ENCODE measurements at regions not wholly inside any gene's neighbourhood (a gene's known extent, or its start where the extent isn't known, plus 50 kb on each side); places are given as distances from the start of the nearest gene placed in this dataset.

DNA sequence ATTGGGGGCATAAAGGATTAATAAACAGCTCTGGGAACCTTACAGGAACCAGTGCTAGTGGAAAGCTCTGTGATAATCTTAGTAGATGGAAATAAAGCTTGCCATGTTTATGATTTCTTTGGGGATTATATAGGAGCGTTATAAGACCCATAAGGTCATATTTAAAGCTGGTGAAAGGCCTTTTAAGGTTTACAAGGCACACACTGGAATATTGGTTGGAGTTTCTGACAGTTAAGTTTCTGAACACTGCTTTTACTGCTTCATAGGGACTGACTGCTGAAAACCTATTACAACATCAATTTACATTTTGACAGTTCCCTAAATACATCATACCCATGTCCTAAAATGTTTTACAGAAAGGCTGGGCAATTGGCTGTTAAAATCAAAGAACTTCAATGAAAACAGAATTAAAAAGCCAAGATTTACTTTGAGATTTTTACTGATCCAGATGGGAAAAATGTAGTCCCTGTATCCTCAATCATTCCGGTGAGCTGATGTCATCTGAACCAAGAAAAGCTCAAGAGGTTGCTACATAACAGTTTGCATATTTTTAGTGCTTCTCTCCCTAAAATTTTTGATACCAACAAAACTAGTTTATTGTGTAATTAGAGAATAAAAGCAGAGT, 153.7 kb upstream of the IGF1 start:
- TF ChIP-seq CTBP1 (IDR thresholded peaks at IDR 0.05; ENCODE audit: borderline replicate concordance) (no peak), ARNT (IDR thresholded peaks at IDR 0.05) (no peak), NFRKB (IDR thresholded peaks at IDR 0.05) (no peak)
- no peak for DNase-seq (ENCODE audit: extremely low spot score)
- ChIA-PET CTCF (no interaction called here), POLR2A (no interaction called here)

DNA sequence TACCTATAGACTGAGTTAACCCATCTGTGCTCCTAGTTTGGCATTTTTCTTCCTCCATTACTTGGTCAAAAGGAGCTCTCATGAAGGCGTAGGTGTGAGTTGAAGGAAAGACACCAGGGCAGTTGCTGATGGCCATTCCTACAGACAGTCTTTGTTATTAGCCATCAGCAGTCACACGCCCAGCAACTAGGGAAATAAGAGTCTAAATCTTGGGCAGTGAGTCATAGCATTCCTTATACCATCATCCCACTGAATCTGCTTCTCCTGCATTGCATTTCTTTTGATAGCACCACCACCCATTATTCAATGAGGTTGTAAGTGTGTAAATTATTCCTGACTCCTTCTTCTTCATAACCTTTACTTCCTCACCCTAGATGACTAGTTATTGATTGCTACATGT, 150.9 kb upstream of the IGF1 start:
- TF ChIP-seq SUZ12 (IDR thresholded peaks at IDR 0.05), result no peak
- no peak for TF ChIP-seq FOXA1 (IDR thresholded peaks at IDR 0.05)
- no peak for TF ChIP-seq L3MBTL2 (conservative IDR thresholded peaks at IDR 0.05)
- no peak for TF ChIP-seq FOXM1 (IDR thresholded peaks at IDR 0.05; ENCODE audit: borderline replicate concordance)
- no peak for TF ChIP-seq ELF4 (IDR thresholded peaks at IDR 0.05)
- TF ChIP-seq FOXK2 (IDR thresholded peaks at IDR 0.05), result no peak
- no peak for TF ChIP-seq NFRKB (IDR thresholded peaks at IDR 0.05)
- no peak for TF ChIP-seq CTBP1 (IDR thresholded peaks at IDR 0.05; ENCODE audit: borderline replicate concordance)
- TF ChIP-seq SP1 (IDR thresholded peaks at IDR 0.05), result no peak
- TF ChIP-seq ARNT (IDR thresholded peaks at IDR 0.05), result no peak
- no peak for TF ChIP-seq TARDBP (IDR thresholded peaks at IDR 0.05)
- ChIA-PET CTCF (no interaction called here), POLR2A (no interaction called here)
- DNase-seq (ENCODE audit: extremely low spot score), result no peak

DNA sequence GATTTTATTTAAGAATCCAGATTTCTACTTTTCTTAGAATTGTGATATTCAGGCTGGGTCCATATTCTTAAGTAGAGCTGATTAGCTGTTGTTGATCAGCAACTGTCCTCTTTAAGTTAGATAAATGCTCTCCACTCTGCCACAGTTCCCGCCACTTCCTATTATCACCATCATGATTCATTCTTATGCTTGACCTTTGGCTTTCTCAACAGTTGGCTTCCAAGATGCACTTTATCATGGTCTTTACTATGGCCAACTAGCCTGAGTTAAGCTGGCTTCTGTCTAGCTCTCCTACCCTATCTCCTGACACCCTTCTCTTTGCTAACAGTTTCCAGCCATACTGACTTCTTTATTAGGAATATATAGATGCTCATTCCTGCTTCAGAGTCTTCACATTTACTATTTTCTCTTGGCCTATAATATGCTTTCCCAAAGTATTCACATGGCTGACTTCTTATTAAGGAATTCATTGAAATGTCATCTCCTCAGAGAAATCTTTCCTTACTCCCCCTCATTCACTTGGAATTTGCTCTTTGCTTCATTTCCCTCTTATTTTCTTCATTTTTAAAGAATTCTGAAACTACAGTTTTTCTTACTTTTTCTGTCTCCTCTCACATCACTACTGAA, 149.0 kb upstream of the IGF1 start:
- DNase-seq (ENCODE audit: extremely low spot score), result no peak
- ChIA-PET CTCF (no interaction called here), POLR2A (no interaction called here)
- TF ChIP-seq SP1 (IDR thresholded peaks at IDR 0.05) (no peak), FOXM1 (IDR thresholded peaks at IDR 0.05; ENCODE audit: borderline replicate concordance) (no peak)

DNA sequence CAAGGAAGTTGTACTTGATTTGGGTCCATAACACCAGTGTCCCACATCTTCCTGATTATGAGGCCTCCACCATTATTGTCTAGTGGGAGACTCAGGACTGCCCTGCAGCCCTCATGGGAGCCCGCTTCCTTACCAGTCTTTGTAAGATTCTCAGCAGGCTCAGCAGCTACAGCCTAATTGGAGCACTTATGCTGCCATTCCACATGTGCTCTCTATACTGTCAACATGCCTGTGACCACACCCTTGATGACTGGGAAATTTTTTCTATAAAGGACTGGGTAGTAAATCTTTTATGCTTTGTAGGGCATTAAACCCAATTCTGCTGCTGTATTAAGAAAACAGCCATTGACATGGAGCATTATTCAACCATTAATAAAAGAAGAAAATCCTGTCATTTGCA, 145.5 kb upstream of the IGF1 start:
- no peak for TF ChIP-seq BHLHE40 (IDR thresholded peaks at IDR 0.05; ENCODE audit: borderline replicate concordance)
- POLR2A ChIA-PET, result no interaction called here

DNA sequence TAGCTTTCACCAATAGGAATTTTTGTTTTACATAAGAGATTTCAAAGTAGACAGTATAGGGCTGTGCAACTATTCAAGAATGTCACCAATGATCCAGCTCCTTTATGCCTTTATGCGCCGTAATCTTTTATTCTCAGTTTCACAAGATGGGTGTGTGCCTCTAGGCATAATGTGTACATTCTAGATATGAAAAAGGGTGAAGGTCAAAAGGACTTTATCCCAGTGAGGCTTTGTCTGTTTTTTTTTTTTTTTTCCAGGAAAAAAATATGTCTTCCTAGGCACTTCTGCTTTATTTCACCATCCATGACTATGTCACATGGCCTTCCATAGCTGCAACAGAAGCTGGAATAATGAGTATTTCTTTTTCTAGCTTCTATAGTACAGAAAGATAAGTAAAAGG, 142.3 kb upstream of the IGF1 start:
- no peak for TF ChIP-seq BHLHE40 (IDR thresholded peaks at IDR 0.05; ENCODE audit: borderline replicate concordance)
- no peak for TF ChIP-seq FOXM1 (IDR thresholded peaks at IDR 0.05; ENCODE audit: borderline replicate concordance)
- TF ChIP-seq, protein P1, sequence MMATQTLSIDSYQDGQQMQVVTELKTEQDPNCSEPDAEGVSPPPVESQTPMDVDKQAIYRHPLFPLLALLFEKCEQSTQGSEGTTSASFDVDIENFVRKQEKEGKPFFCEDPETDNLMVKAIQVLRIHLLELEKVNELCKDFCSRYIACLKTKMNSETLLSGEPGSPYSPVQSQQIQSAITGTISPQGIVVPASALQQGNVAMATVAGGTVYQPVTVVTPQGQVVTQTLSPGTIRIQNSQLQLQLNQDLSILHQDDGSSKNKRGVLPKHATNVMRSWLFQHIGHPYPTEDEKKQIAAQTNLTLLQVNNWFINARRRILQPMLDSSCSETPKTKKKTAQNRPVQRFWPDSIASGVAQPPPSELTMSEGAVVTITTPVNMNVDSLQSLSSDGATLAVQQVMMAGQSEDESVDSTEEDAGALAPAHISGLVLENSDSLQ (IDR thresholded peaks at IDR 0.05), result no peak
- TF ChIP-seq HDGF (IDR thresholded peaks at IDR 0.05; ENCODE audit: borderline replicate concordance), result no peak
- TF ChIP-seq CTBP1 (IDR thresholded peaks at IDR 0.05; ENCODE audit: borderline replicate concordance), result no peak
- TF ChIP-seq FOXA1 (IDR thresholded peaks at IDR 0.05), result no peak
- TF ChIP-seq FOXK2 (IDR thresholded peaks at IDR 0.05), result no peak
- no peak for TF ChIP-seq SP1 (IDR thresholded peaks at IDR 0.05)
- no peak for TF ChIP-seq ELF4 (IDR thresholded peaks at IDR 0.05)
- TF ChIP-seq L3MBTL2 (conservative IDR thresholded peaks at IDR 0.05), result no peak
- TF ChIP-seq LEF1 (IDR thresholded peaks at IDR 0.05; ENCODE audit: borderline replicate concordance), result no peak
- no peak for TF ChIP-seq TARDBP (IDR thresholded peaks at IDR 0.05)
- TF ChIP-seq SUZ12 (IDR thresholded peaks at IDR 0.05), result no peak
- no peak for TF ChIP-seq ZNF384 (IDR thresholded peaks at IDR 0.05)
- ChIA-PET POLR2A (no interaction called here), CTCF (interaction anchor here (0.6 kb wide), 1 partner anchor 363 kb away, joined by 3 read pairs; no protein-coding TSS in a partner anchor)
- DNase-seq (ENCODE audit: extremely low spot score), result no peak

More for the DNA sequence above, 145.5 kb upstream of the IGF1 start:
- no peak for DNase-seq (ENCODE audit: extremely low spot score)
- CTCF ChIA-PET, result no interaction called here

DNA sequence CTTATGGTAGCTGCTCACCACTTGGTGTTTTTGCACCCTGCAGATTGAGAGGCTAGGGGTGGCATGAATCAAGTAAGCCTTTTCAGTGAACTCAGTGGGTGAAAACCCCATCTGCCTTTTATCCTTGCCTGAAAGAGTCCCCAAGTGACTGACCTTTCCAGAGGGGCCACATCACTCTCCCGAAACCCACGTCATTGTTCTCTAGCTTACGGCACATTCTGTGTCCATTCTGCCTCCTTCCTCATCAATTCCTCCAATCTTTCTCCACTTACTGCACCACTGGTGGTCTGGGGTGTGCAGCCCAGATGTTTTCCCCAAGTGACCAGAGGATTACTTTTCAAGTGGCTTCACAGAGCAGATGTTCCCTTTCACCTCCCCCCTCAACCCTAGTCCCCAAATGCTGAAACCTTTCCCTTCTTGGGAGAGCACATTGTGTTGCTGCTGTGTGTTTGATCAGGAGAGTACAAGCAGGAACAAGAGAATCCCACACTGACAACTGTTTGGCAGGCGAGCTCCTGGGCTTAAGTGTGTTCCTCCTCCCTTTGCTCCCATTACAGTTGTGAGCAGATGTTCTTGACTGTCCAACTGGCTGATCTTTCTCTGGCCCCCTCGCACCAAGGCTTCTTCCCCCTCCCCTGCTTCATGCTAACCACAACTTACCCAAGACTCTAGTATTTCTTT, 138.0 kb upstream of the IGF1 start:
- TF ChIP-seq NFRKB (IDR thresholded peaks at IDR 0.05) (no peak), FOXA1 (IDR thresholded peaks at IDR 0.05) (no peak), ELF4 (IDR thresholded peaks at IDR 0.05) (no peak), FOXM1 (IDR thresholded peaks at IDR 0.05; ENCODE audit: borderline replicate concordance) (no peak), L3MBTL2 (conservative IDR thresholded peaks at IDR 0.05) (no peak), CTBP1 (IDR thresholded peaks at IDR 0.05; ENCODE audit: borderline replicate concordance) (no peak), BHLHE40 (IDR thresholded peaks at IDR 0.05; ENCODE audit: borderline replicate concordance) (no peak), ARNT (IDR thresholded peaks at IDR 0.05) (no peak), ZNF384 (IDR thresholded peaks at IDR 0.05) (no peak), LEF1 (IDR thresholded peaks at IDR 0.05; ENCODE audit: borderline replicate concordance) (no peak), FOXK2 (IDR thresholded peaks at IDR 0.05) (no peak), SUZ12 (IDR thresholded peaks at IDR 0.05) (no peak), HDGF (IDR thresholded peaks at IDR 0.05; ENCODE audit: borderline replicate concordance) (no peak)
- TF ChIP-seq, protein P1 (IDR thresholded peaks at IDR 0.05), result no peak
- CTCF ChIA-PET, result no interaction called here
- no peak for DNase-seq (ENCODE audit: extremely low spot score)
- POLR2A ChIA-PET, result no interaction called here

DNA sequence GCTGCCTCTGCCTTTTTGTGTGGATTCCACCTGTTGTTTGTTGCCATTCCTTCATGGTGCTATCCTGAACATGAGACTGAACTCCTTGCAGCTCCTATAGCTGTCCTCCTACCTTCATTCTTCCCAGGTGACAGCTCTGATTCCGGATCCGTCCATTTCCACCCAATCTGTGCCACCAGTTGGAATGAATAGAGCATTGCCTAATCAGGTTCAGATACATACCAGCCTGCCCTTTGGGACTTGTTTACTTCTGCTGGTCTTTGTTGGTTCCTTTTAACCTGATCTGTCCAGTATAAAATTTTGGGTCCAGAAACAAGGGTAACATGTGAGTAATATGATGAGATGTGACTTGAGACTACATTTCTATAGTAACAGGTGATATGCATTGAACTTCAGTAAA, 136.3 kb upstream of the IGF1 start:
- CTCF ChIA-PET, result no interaction called here
- DNase-seq (ENCODE audit: extremely low spot score), result no peak

More for the DNA sequence above, 136.3 kb upstream of the IGF1 start:
- TF ChIP-seq LEF1 (IDR thresholded peaks at IDR 0.05; ENCODE audit: borderline replicate concordance), result no peak
- POLR2A ChIA-PET, result no interaction called here
